ENCODE measurements at regions not wholly inside any gene's neighbourhood (a gene's known extent, or its start where the extent isn't known, plus 50 kb on each side); places are given as distances from the start of the nearest gene placed in this dataset.

GRCh38 chr3:145411605-145412004, 749.4 kb downstream of the PLOD2 start:
- TF ChIP-seq POLR2A (IDR thresholded peaks at IDR 0.05): no peak
- TF ChIP-seq CTCF (IDR thresholded peaks at IDR 0.05): no peak
- no peak for TF ChIP-seq POLR2AphosphoS5 (IDR thresholded peaks at IDR 0.05; ENCODE audit: insufficient read depth in 1 of 2, low read depth in 1 of 2)
